ENCODE measurements at regions not wholly inside any gene's neighbourhood (a gene's known extent, or its start where the extent isn't known, plus 50 kb on each side); places are given as distances from the start of the nearest gene placed in this dataset.

DNA sequence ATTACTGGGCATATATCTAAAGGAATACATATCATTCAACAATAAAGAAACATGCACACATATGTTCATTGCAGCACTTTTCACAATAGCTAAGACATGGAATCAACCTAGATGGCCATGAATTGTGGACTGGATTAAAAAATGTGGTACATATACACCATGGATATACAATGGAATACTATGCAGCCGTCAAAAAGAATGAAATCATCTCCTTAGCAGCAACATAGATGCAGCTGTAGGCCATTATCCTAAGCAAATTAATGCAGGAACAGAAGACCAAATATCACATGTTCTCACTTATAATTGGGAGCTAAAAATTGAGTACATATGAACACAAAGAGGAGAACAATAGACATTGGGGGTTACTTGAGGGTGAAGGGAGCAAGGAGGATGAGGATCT is 175.6 kb downstream of the POLR1F start:
- no peak overlapping the region for H3K27ac ChIP-seq (ENCODE audit: low read depth)
- Mint-ChIP-seq H3K4me1 (peaks cover 7% of the 10 kb centered on the region), H3K27ac (no peak overlapping the region), H3K27me3 (ENCODE audit: insufficient read depth, low read depth, poor library complexity) (peaks cover 2% of the 10 kb centered on the region), H3K36me3 (ENCODE audit: low read depth) (no peaks in the 10 kb centered on the region), H3K9me3 (no peaks in the 10 kb centered on the region), H3K4me3 (no peak overlapping the region)
- H3F3A ChIP-seq (replicated peaks; ENCODE audit: low read depth): no peaks in the 10 kb centered on the region
- no peaks in the 10 kb centered on the region; the same call in 1 of the 2 replicates for H3K9me2 ChIP-seq (ENCODE audit: insufficient read depth)
- no peaks in the 10 kb centered on the region for H3K79me2 ChIP-seq (replicated peaks; ENCODE audit: insufficient read depth)
- no peaks in the 10 kb centered on the region for H4K20me1 ChIP-seq (replicated peaks; ENCODE audit: insufficient read depth)
- no peak for TF ChIP-seq JUNB (IDR thresholded peaks at IDR 0.05; ENCODE audit: unreplicated experiment)
- no peak for TF ChIP-seq NANOG (IDR thresholded peaks at IDR 0.05; ENCODE audit: borderline replicate concordance)
- no peak for TF ChIP-seq CREB1 (CRISPR knock-in tag; IDR thresholded peaks at IDR 0.05; ENCODE audit: low read depth)
- TF ChIP-seq STAT1 (IDR thresholded peaks at IDR 0.05; ENCODE audit: unreplicated experiment): no peak
- no peak for TF ChIP-seq ZNF331 (CRISPR knock-in tag; IDR thresholded peaks at IDR 0.05; ENCODE audit: low read depth)
- no peak for TF ChIP-seq EZH2 (IDR thresholded peaks at IDR 0.05; ENCODE audit: low read depth, unreplicated experiment)
- TF ChIP-seq, protein P1, sequence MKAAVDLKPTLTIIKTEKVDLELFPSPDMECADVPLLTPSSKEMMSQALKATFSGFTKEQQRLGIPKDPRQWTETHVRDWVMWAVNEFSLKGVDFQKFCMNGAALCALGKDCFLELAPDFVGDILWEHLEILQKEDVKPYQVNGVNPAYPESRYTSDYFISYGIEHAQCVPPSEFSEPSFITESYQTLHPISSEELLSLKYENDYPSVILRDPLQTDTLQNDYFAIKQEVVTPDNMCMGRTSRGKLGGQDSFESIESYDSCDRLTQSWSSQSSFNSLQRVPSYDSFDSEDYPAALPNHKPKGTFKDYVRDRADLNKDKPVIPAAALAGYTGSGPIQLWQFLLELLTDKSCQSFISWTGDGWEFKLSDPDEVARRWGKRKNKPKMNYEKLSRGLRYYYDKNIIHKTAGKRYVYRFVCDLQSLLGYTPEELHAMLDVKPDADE (IDR thresholded peaks at IDR 0.05): no peak
- TF ChIP-seq EZH2phosphoT487 (IDR thresholded peaks at IDR 0.05; ENCODE audit: unreplicated experiment): no peak
- TF ChIP-seq, protein P2, sequence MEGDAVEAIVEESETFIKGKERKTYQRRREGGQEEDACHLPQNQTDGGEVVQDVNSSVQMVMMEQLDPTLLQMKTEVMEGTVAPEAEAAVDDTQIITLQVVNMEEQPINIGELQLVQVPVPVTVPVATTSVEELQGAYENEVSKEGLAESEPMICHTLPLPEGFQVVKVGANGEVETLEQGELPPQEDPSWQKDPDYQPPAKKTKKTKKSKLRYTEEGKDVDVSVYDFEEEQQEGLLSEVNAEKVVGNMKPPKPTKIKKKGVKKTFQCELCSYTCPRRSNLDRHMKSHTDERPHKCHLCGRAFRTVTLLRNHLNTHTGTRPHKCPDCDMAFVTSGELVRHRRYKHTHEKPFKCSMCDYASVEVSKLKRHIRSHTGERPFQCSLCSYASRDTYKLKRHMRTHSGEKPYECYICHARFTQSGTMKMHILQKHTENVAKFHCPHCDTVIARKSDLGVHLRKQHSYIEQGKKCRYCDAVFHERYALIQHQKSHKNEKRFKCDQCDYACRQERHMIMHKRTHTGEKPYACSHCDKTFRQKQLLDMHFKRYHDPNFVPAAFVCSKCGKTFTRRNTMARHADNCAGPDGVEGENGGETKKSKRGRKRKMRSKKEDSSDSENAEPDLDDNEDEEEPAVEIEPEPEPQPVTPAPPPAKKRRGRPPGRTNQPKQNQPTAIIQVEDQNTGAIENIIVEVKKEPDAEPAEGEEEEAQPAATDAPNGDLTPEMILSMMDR (conservative IDR thresholded peaks at IDR 0.05; ENCODE audit: low read depth in 2 of 2): no peak
- no peak for TF ChIP-seq ZNF114 (CRISPR knock-in tag; IDR thresholded peaks at IDR 0.05)
- TF ChIP-seq REST (IDR thresholded peaks at IDR 0.05; ENCODE audit: unreplicated experiment): no peak
- TF ChIP-seq POLR2AphosphoS5 (IDR thresholded peaks at IDR 0.05; ENCODE audit: low read depth): no peak
- TF ChIP-seq, protein P3, sequence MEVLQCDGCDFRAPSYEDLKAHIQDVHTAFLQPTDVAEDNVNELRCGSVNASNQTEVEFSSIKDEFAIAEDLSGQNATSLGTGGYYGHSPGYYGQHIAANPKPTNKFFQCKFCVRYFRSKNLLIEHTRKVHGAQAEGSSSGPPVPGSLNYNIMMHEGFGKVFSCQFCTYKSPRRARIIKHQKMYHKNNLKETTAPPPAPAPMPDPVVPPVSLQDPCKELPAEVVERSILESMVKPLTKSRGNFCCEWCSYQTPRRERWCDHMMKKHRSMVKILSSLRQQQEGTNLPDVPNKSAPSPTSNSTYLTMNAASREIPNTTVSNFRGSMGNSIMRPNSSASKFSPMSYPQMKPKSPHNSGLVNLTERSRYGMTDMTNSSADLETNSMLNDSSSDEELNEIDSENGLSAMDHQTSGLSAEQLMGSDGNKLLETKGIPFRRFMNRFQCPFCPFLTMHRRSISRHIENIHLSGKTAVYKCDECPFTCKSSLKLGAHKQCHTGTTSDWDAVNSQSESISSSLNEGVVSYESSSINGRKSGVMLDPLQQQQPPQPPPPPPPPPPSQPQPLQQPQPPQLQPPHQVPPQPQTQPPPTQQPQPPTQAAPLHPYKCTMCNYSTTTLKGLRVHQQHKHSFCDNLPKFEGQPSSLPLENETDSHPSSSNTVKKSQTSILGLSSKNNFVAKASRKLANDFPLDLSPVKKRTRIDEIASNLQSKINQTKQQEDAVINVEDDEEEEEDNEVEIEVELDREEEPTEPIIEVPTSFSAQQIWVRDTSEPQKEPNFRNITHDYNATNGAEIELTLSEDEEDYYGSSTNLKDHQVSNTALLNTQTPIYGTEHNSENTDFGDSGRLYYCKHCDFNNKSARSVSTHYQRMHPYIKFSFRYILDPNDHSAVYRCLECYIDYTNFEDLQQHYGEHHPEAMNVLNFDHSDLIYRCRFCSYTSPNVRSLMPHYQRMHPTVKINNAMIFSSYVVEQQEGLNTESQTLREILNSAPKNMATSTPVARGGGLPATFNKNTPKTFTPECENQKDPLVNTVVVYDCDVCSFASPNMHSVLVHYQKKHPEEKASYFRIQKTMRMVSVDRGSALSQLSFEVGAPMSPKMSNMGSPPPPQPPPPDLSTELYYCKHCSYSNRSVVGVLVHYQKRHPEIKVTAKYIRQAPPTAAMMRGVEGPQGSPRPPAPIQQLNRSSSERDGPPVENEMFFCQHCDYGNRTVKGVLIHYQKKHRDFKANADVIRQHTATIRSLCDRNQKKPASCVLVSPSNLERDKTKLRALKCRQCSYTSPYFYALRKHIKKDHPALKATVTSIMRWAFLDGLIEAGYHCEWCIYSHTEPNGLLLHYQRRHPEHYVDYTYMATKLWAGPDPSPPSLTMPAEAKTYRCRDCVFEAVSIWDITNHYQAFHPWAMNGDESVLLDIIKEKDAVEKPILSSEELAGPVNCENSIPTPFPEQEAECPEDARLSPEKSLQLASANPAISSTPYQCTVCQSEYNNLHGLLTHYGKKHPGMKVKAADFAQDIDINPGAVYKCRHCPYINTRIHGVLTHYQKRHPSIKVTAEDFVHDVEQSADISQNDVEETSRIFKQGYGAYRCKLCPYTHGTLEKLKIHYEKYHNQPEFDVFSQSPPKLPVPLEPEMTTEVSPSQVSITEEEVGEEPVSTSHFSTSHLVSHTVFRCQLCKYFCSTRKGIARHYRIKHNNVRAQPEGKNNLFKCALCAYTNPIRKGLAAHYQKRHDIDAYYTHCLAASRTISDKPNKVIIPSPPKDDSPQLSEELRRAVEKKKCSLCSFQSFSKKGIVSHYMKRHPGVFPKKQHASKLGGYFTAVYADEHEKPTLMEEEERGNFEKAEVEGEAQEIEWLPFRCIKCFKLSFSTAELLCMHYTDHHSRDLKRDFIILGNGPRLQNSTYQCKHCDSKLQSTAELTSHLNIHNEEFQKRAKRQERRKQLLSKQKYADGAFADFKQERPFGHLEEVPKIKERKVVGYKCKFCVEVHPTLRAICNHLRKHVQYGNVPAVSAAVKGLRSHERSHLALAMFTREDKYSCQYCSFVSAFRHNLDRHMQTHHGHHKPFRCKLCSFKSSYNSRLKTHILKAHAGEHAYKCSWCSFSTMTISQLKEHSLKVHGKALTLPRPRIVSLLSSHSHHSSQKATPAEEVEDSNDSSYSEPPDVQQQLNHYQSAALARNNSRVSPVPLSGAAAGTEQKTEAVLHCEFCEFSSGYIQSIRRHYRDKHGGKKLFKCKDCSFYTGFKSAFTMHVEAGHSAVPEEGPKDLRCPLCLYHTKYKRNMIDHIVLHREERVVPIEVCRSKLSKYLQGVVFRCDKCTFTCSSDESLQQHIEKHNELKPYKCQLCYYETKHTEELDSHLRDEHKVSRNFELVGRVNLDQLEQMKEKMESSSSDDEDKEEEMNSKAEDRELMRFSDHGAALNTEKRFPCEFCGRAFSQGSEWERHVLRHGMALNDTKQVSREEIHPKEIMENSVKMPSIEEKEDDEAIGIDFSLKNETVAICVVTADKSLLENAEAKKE (CRISPR knock-in tag; IDR thresholded peaks at IDR 0.05): no peak
- H3K4me1 ChIP-seq (ENCODE audit: insufficient read depth): 0 out of 2 replicates have a peak, but pooled peaks cover 4% of the 10 kb centered on the region
- no peak overlapping the region for H3K4me2 ChIP-seq
- ATAC-seq (no peak), DNase-seq (ENCODE audit: low spot score) (no peak)
- H2AFZ ChIP-seq: no peak overlapping the region
- no peaks in the 10 kb centered on the region for H3K27me3 ChIP-seq (ENCODE audit: insufficient read depth)
- H3K4me3 ChIP-seq: no peak overlapping the region
- H3K36me3 ChIP-seq (ENCODE audit: insufficient read depth): no peaks in the 10 kb centered on the region
